Esophagus (tissue), 2 donors: ENCODE measurements at regions not wholly inside any gene's neighbourhood (a gene's known extent, or its start where the extent isn't known, plus 50 kb on each side); places are given as distances from the start of the nearest gene placed in this dataset.

ENCODE experiments used
- H3K27ac ChIP-seq, 2 donors: one replicate each; pipeline ENCODE4 v1.5.1; 2013; ENCODE audit warnings: low read depth in 2 of 2, mild to moderate bottlenecking in 2 of 2, inconsistent platforms in 1 of 2, low read length in 1 of 2, moderate library complexity in 1 of 2
- H3K27me3 ChIP-seq, 2 donors: one replicate each; pipeline ENCODE4 v1.6.1; 2013; ENCODE audit warnings: low read length in 2 of 2, control low read depth in 1 of 2, mild to moderate bottlenecking in 1 of 2; ENCODE audit not compliant: insufficient read depth in 2 of 2, control insufficient read depth in 1 of 2
- H3K36me3 ChIP-seq, 2 donors: one replicate each; pipeline ENCODE4 v1.6.1; 2013; ENCODE audit warnings: low read length in 1 of 2; ENCODE audit not compliant: control insufficient read depth in 2 of 2, insufficient read depth in 2 of 2
- H3K4me1 ChIP-seq, 2 donors: one replicate each; pipeline ENCODE4 v1.6.1; 2013; ENCODE audit warnings: low read length in 1 of 2; ENCODE audit not compliant: control insufficient read depth in 2 of 2, insufficient read depth in 2 of 2
- H3K4me3 ChIP-seq, 2 donors: one replicate each; pipeline ENCODE4 v1.5.1; 2013; ENCODE audit warnings: low read length in 2 of 2, mild to moderate bottlenecking in 2 of 2, low read depth in 1 of 2, moderate library complexity in 1 of 2
- H3K9me3 ChIP-seq, 2 donors: one replicate each; pipeline ENCODE4 v1.6.1; 2013; ENCODE audit warnings: mild to moderate bottlenecking in 2 of 2, low read depth in 1 of 2, low read length in 1 of 2, moderate library complexity in 1 of 2; ENCODE audit not compliant: control insufficient read depth in 2 of 2, insufficient read depth in 1 of 2
- WGBS, 2 donors: extraction: QIAGEN DNeasy Blood & Tissue Kit; methylation state at CpG; one replicate each; pipeline ENCODE4 v1.1.7; 2013; 5-methylcytosine and 5-hydroxymethylcytosine counted together
- donor health status: healthy with polysubstance abuse.
- donor health status: Bipolar disorder and iron deficiency.

- WGBS, 2 donors = 29 to 34% methylated on average over 2 of the region's 2 CpGs
- no peaks in the 10 kb centered on the region for H3K27me3 ChIP-seq
- no peaks in the 10 kb centered on the region for H3K36me3 ChIP-seq
- H3K4me1 ChIP-seq = no peaks in the 10 kb centered on the region
- peaks cover 0 to 2% of the 10 kb centered on the region in 2 donors for H3K9me3 ChIP-seq
- H3K4me3 ChIP-seq = no peak overlapping the region
- H3K27ac ChIP-seq = no peak overlapping the region
Measured at GRCh38 chr7:84783141-84783778, 403.6 kb downstream of the SEMA3D start.

- Histone ChIP-seq H3K4me3 (no peak overlapping the region), H3K36me3 (no peaks in the 10 kb centered on the region), H3K27me3 (no peaks in the 10 kb centered on the region), H3K4me1 (no peaks in the 10 kb centered on the region), H3K27ac (no peak overlapping the region), H3K9me3 (peaks cover 0 to 2% of the 10 kb centered on the region in 2 donors)
- 94% methylated on average over 2 of the region's 2 CpGs for WGBS, 2 donors
Measured at GRCh38 chr7:84781838-84782237, 405.0 kb downstream of the SEMA3D start.

GRCh38 chr7:84780158-84781124, 406.4 kb downstream of the SEMA3D start:
- 94 to 95% methylated on average over 10 of the region's 10 CpGs for WGBS, 2 donors
- no peaks in the 10 kb centered on the region for H3K36me3 ChIP-seq
- no peaks in the 10 kb centered on the region for H3K27me3 ChIP-seq
- H3K27ac ChIP-seq = no peak overlapping the region
- peaks cover 0 to 2% of the 10 kb centered on the region in 2 donors for H3K9me3 ChIP-seq
- no peaks in the 10 kb centered on the region for H3K4me1 ChIP-seq
- no peak overlapping the region for H3K4me3 ChIP-seq

- no peaks in the 10 kb centered on the region for H3K4me1 ChIP-seq
- 81 to 93% methylated on average over 4 of the region's 4 CpGs for WGBS, 2 donors
Measured at GRCh38 chr7:84757761-84758160, 429.1 kb downstream of the SEMA3D start.

GRCh38 chr7:84746353-84746752, 440.5 kb downstream of the SEMA3D start:
- WGBS, 2 donors = 35 to 57% methylated on average over 2 of the region's 2 CpGs
- H3K27ac ChIP-seq = no peak overlapping the region
- H3K4me1 ChIP-seq = no peaks in the 10 kb centered on the region
- peaks cover 0 to 5% of the 10 kb centered on the region in 2 donors for H3K9me3 ChIP-seq
- no peak overlapping the region for H3K4me3 ChIP-seq
- H3K36me3 ChIP-seq = no peaks in the 10 kb centered on the region
- no peaks in the 10 kb centered on the region for H3K27me3 ChIP-seq

More at GRCh38 chr7:84757761-84758160, 429.1 kb downstream of the SEMA3D start:
- no peak overlapping the region for H3K27ac ChIP-seq
- no peaks in the 10 kb centered on the region for H3K36me3 ChIP-seq
- no peak overlapping the region for H3K4me3 ChIP-seq
- H3K9me3 ChIP-seq = no peaks in the 10 kb centered on the region
- H3K27me3 ChIP-seq = no peaks in the 10 kb centered on the region

GRCh38 chr7:84744385-84744784, 442.5 kb downstream of the SEMA3D start:
- Histone ChIP-seq H3K9me3 (peaks cover 0 to 5% of the 10 kb centered on the region in 2 donors), H3K36me3 (no peaks in the 10 kb centered on the region), H3K27ac (no peak overlapping the region), H3K27me3 (no peaks in the 10 kb centered on the region), H3K4me1 (no peaks in the 10 kb centered on the region), H3K4me3 (no peak overlapping the region)
- 56 to 60% methylated on average over 3 of the region's 3 CpGs for WGBS, 2 donors

- WGBS, 2 donors = 93 to 95% methylated on average over 9 of the region's 9 CpGs
Measured at GRCh38 chr7:84738583-84739150, 448.2 kb downstream of the SEMA3D start.

GRCh38 chr7:84735677-84736076, 451.2 kb downstream of the SEMA3D start:
- WGBS, 2 donors = 79 to 80% methylated on average over 1 of the region's 1 CpG
- H3K9me3 ChIP-seq = no peaks in the 10 kb centered on the region
- H3K4me3 ChIP-seq = no peak overlapping the region
- no peaks in the 10 kb centered on the region for H3K36me3 ChIP-seq
- no peaks in the 10 kb centered on the region for H3K27me3 ChIP-seq
- H3K4me1 ChIP-seq = no peaks in the 10 kb centered on the region
- H3K27ac ChIP-seq = no peak overlapping the region

More at GRCh38 chr7:84738583-84739150, 448.2 kb downstream of the SEMA3D start:
- Histone ChIP-seq H3K36me3 (no peaks in the 10 kb centered on the region), H3K9me3 (no peaks in the 10 kb centered on the region), H3K27ac (no peak overlapping the region), H3K27me3 (no peaks in the 10 kb centered on the region), H3K4me1 (no peaks in the 10 kb centered on the region), H3K4me3 (no peak overlapping the region)

- no peak overlapping the region for H3K27ac ChIP-seq
- WGBS, 2 donors = 83% methylated on average over 3 of the region's 3 CpGs
- no peaks in the 10 kb centered on the region for H3K27me3 ChIP-seq
Measured at GRCh38 chr7:84735011-84735410, 451.8 kb downstream of the SEMA3D start.

More at GRCh38 chr7:84735011-84735410, 451.8 kb downstream of the SEMA3D start:
- H3K36me3 ChIP-seq = no peaks in the 10 kb centered on the region
- no peak overlapping the region for H3K4me3 ChIP-seq
- H3K4me1 ChIP-seq = no peaks in the 10 kb centered on the region
- no peaks in the 10 kb centered on the region for H3K9me3 ChIP-seq
